ENCODE measurements at regions not wholly inside any gene's neighbourhood (a gene's known extent, or its start where the extent isn't known, plus 50 kb on each side); places are given as distances from the start of the nearest gene placed in this dataset.

DNA sequence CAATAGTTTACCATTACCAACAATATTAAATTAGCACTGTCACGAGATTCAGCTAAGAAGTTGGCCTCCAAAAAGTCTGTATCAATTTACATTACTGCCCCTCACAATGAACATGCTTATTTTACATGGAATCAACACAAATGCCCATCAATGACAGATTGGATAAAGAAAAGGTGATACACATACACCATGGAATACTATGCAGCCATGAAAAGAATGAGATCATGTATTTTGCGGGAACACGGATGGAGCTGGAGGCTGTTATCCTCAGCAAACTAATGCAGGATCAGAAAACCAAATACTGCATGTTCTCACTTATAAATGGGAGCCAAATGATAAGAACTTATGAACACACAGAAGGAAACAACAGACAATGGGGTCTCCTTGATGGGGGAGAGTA is 211.8 kb upstream of the RREB1 start:
- Histone ChIP-seq H3K4me3 (no peak overlapping the region), H3K9me2 (replicated peaks; ENCODE audit: insufficient read depth) (no peaks in the 10 kb centered on the region), H3K4me1 (ENCODE audit: insufficient read depth) (peaks cover under 1% of the 10 kb centered on the region), H3K4me2 (no peak overlapping the region), H3K27me3 (no peaks in the 10 kb centered on the region), H3K79me2 (no peaks in the 10 kb centered on the region), H3K9me3 (ENCODE audit: low read depth) (no peaks in the 10 kb centered on the region), H2AFZ (no peak overlapping the region), H4K20me1 (ENCODE audit: insufficient read depth, poor library complexity, severe bottlenecking) (no peaks in the 10 kb centered on the region), H3K27ac (no peak overlapping the region), H3K36me3 (replicated peaks; ENCODE audit: insufficient read depth, low read depth) (no peaks in the 10 kb centered on the region)
- DNase-seq (ENCODE audit: low spot score): no peak
- TF ChIP-seq EZH2phosphoT487 (IDR thresholded peaks at IDR 0.05; ENCODE audit: low read depth, severe bottlenecking, unreplicated experiment): no peak
- no peak for TF ChIP-seq EZH2 (IDR thresholded peaks at IDR 0.05; ENCODE audit: borderline replicate concordance)
- no peak for TF ChIP-seq CTCF (IDR thresholded peaks at IDR 0.05; ENCODE audit: poor library complexity)
- WGBS (ENCODE audit: low lambda C conversion rate, missing lambda C conversion rate): 89% methylated on average over 3 of the region's 3 CpGs

DNA sequence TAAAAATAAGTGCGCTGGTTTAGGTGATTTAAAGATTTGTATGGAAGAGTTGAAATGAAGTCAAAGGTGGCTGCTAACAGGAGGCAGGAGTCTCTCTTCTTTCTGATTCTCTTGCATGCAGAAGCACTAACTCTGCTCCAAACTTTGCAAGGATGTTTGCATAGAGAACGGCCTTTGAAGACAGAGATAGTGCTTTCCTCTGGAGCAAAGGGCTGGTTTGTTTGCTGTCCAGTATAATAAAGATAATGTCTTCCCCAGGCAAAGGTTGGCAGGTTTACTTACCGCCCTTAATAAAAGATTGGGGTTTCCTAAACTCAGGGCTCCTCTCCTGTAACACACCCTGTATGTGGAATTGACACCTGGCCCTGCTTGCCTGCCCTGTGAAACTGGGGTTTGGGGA is 210.6 kb upstream of the RREB1 start:
- H3K27me3 ChIP-seq: no peaks in the 10 kb centered on the region
- H3K4me1 ChIP-seq (ENCODE audit: insufficient read depth): no peaks in the 10 kb centered on the region
- TF ChIP-seq CTCF (IDR thresholded peaks at IDR 0.05; ENCODE audit: poor library complexity) (no peak), EZH2 (IDR thresholded peaks at IDR 0.05; ENCODE audit: borderline replicate concordance) (no peak), EZH2phosphoT487 (IDR thresholded peaks at IDR 0.05; ENCODE audit: low read depth, severe bottlenecking, unreplicated experiment) (no peak)
- H3K4me3 ChIP-seq: no peak overlapping the region
- no peaks in the 10 kb centered on the region for H3K36me3 ChIP-seq (replicated peaks; ENCODE audit: insufficient read depth, low read depth)
- 53% methylated on average over 3 of the region's 3 CpGs for WGBS (ENCODE audit: low lambda C conversion rate, missing lambda C conversion rate)
- no peaks in the 10 kb centered on the region for H3K9me2 ChIP-seq (replicated peaks; ENCODE audit: insufficient read depth)
- no peak for DNase-seq (ENCODE audit: low spot score)
- no peak overlapping the region for H3K4me2 ChIP-seq
- H3K79me2 ChIP-seq: no peaks in the 10 kb centered on the region
- no peaks in the 10 kb centered on the region for H4K20me1 ChIP-seq (ENCODE audit: insufficient read depth, poor library complexity, severe bottlenecking)
- no peak overlapping the region for H2AFZ ChIP-seq
- H3K27ac ChIP-seq: peak overlapping the region; percentile 5
- H3K9me3 ChIP-seq (ENCODE audit: low read depth): no peaks in the 10 kb centered on the region

DNA sequence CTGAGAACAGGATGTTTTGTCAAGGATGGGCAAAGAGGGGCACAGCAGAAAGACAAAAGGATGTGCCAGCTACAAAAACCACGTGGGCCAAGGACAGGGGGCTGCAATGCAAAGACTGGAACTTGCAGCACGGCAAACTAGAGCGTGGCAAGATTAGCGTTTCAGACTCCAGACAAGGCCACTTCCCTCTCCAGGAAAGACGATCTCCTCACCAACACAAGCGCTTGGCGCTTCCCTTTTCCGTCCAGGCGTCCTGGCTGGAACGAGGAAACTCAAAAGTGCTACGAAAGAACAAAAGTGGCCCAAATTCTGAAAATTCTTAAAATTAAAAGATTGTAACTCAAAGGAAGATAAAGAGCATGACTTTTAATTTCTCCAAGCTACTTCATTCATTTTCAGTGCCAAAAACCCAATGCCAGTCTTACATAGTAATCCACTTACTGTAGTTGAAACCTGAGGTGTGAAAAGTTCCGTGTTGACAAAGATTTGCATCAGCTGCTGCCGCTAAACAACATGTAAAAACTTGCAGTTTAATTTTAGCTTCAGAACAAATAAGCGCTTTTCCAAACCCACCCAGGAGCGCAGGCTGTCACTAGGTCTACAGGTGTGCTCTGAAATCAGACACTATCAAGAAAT is 207.1 kb upstream of the RREB1 start:
- Histone ChIP-seq H3K36me3 (replicated peaks; ENCODE audit: insufficient read depth, low read depth) (no peaks in the 10 kb centered on the region), H3K4me1 (ENCODE audit: insufficient read depth) (no peaks in the 10 kb centered on the region), H3K27ac (no peak overlapping the region), H3K79me2 (no peaks in the 10 kb centered on the region), H3K27me3 (no peaks in the 10 kb centered on the region), H3K9me3 (ENCODE audit: low read depth) (no peaks in the 10 kb centered on the region), H3K4me3 (no peak overlapping the region), H3K9me2 (replicated peaks; ENCODE audit: insufficient read depth) (no peaks in the 10 kb centered on the region), H4K20me1 (ENCODE audit: insufficient read depth, poor library complexity, severe bottlenecking) (no peaks in the 10 kb centered on the region), H3K4me2 (no peak overlapping the region), H2AFZ (no peak overlapping the region)
- no peak for DNase-seq (ENCODE audit: low spot score)
- TF ChIP-seq EZH2 (IDR thresholded peaks at IDR 0.05; ENCODE audit: borderline replicate concordance): no peak
- TF ChIP-seq EZH2phosphoT487 (IDR thresholded peaks at IDR 0.05; ENCODE audit: low read depth, severe bottlenecking, unreplicated experiment): no peak
- TF ChIP-seq CTCF (IDR thresholded peaks at IDR 0.05; ENCODE audit: poor library complexity): no peak
- 88% methylated on average over 15 of the region's 15 CpGs for WGBS (ENCODE audit: low lambda C conversion rate, missing lambda C conversion rate)
